Tibial nerve (tissue), 4 donors: ENCODE measurements at regions not wholly inside any gene's neighbourhood (a gene's known extent, or its start where the extent isn't known, plus 50 kb on each side); places are given as distances from the start of the nearest gene placed in this dataset.

Experiments used
- DNase-seq, 2 donors: peaks; one replicate each; pipeline ENCODE4 v3.0.0-alpha.2; 2019; ENCODE audit warnings: low spot score in 2 of 2
- H3K27ac ChIP-seq, 4 donors: fragments of 200-600 bp; sonication (generic) in 3 of 4; one replicate each; pipeline ENCODE4 v1.5.1; 2017 to 2019; ENCODE audit warnings: mild to moderate bottlenecking in 1 of 4
- H3K27me3 ChIP-seq, 2 donors: fragments of 200-600 bp; sonication (generic) in 1 of 2; one replicate each; pipeline versions ENCODE4 v1.5.1 to v1.6.0; 2017 to 2019
- H3K36me3 ChIP-seq, 3 donors: fragments of 200-600 bp; sonication (generic); one replicate each; pipeline ENCODE4 v1.5.1; 2018 to 2019
- H3K4me1 ChIP-seq, 4 donors: fragments of 200-600 bp; sonication (generic) in 3 of 4; one replicate each; pipeline ENCODE4 v1.5.1; 2017 to 2019
- H3K4me3 ChIP-seq, 4 donors: fragments of 200-600 bp; sonication (generic) in 3 of 4; one replicate each; pipeline ENCODE4 v1.5.1; 2017 to 2019; ENCODE audit warnings: mild to moderate bottlenecking in 1 of 4, moderate library complexity in 1 of 4
- H3K9me3 ChIP-seq, 4 donors: fragments of 200-600 bp; sonication (generic) in 3 of 4; one replicate each; pipeline ENCODE4 v1.5.1; 2017 to 2019
- EP300 ChIP-seq, 2 donors: sonication (generic); formaldehyde crosslinking; IDR thresholded peaks; one replicate each; pipeline ENCODE4 v1.6.1; 2017; ENCODE audit warnings: antibody characterized with exemption in 2 of 2, mild to moderate bottlenecking in 1 of 2
- POLR2A ChIP-seq, 2 donors: fragments of 450-650 bp; IDR thresholded peaks; one replicate each; pipeline ENCODE4 v1.6.1; 2017; ENCODE audit warnings: antibody characterized with exemption in 2 of 2, mild to moderate bottlenecking in 2 of 2, moderate library complexity in 2 of 2
- WGBS, 2 donors: methylation state at CpG; one replicate each; pipeline ENCODE4 v1.1.5; 2018; 5-methylcytosine and 5-hydroxymethylcytosine counted together
- TF ChIP-seq, protein P1 (sequence below), 5 experiments: fragments of 200-600 bp in 3 of 5; fragments of 450-650 bp in 2 of 5; sonication (generic) in 3 of 5; IDR thresholded peaks; one replicate each; pipeline ENCODE4 v1.5.1; 2016 to 2019; ENCODE audit warnings: antibody characterized with exemption in 5 of 5, mild to moderate bottlenecking in 3 of 5, moderate library complexity in 2 of 5

DNA sequence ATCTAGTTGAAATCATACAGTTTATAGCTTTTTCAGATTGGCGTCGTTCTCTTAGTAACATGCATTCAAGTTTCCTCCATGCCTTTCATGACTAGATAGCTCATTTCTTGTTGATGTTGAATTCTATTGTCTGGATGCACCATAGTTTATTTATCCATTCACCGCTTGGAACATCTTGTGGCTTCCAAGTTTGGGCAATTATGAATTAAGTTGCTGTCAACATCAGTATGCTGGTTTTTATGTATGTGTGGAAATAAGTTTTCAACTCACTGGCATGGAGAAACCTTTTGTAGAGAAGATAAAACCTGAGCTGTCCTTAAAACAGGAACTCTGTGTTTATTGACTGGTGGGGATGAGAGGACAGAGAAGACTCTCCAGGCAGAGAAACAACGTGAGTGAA is 248.0 kb downstream of the CDC5L start:
- Histone ChIP-seq H3K4me3 (no peak overlapping the region), H3K27me3 (no peaks in the 10 kb centered on the region), H3K36me3 (no peaks in the 10 kb centered on the region), H3K4me1 (peaks cover 0 to 3% (median 0%) of the 10 kb centered on the region in 4 donors), H3K9me3 (no peaks in the 10 kb centered on the region), H3K27ac (no peak overlapping the region)
- DNase-seq, result no peak
- TF ChIP-seq EP300 (IDR thresholded peaks at IDR 0.05) (no peak), POLR2A (IDR thresholded peaks at IDR 0.05) (no peak)
- TF ChIP-seq, protein P1, sequence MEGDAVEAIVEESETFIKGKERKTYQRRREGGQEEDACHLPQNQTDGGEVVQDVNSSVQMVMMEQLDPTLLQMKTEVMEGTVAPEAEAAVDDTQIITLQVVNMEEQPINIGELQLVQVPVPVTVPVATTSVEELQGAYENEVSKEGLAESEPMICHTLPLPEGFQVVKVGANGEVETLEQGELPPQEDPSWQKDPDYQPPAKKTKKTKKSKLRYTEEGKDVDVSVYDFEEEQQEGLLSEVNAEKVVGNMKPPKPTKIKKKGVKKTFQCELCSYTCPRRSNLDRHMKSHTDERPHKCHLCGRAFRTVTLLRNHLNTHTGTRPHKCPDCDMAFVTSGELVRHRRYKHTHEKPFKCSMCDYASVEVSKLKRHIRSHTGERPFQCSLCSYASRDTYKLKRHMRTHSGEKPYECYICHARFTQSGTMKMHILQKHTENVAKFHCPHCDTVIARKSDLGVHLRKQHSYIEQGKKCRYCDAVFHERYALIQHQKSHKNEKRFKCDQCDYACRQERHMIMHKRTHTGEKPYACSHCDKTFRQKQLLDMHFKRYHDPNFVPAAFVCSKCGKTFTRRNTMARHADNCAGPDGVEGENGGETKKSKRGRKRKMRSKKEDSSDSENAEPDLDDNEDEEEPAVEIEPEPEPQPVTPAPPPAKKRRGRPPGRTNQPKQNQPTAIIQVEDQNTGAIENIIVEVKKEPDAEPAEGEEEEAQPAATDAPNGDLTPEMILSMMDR (IDR thresholded peaks at IDR 0.05), result no peak
- 66 to 70% methylated on average over 4 of the region's 4 CpGs for WGBS, 2 donors

DNA sequence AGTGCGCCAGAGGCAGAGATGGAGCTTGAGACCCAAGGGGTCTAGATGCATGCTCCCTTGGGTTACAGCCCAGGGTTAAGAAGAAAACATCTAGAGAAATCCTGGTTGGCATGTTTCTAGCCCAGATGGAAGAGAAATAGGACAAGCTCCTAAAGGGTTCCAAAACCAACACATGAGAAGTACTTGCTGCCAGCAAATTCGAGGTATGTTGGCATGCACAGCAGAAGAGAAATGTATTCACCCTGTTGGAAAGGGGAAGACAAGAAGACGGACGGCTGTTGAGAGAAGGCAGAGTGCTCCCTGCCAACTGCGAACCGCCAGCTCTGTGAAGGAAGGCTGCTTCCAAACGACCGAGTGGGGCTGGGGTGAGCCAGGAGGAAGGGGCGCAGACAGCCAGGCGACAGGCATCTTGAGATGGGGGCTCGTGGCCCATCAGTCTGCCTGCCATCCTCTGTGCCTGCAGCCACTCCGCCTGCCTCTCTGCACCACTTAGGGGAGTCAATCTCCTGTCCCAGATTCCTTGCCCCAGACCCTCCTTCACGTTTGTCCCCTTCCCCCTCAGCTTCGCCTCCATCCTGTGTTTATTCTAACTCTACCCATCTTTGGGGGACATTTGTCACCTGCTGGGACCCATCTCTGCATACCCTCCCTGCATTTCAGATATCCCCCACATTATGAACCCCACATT is 249.2 kb downstream of the CDC5L start:
- TF ChIP-seq, protein P1 (IDR thresholded peaks at IDR 0.05), result no peak
- TF ChIP-seq EP300 (IDR thresholded peaks at IDR 0.05) (no peak), POLR2A (IDR thresholded peaks at IDR 0.05) (no peak)

DNA sequence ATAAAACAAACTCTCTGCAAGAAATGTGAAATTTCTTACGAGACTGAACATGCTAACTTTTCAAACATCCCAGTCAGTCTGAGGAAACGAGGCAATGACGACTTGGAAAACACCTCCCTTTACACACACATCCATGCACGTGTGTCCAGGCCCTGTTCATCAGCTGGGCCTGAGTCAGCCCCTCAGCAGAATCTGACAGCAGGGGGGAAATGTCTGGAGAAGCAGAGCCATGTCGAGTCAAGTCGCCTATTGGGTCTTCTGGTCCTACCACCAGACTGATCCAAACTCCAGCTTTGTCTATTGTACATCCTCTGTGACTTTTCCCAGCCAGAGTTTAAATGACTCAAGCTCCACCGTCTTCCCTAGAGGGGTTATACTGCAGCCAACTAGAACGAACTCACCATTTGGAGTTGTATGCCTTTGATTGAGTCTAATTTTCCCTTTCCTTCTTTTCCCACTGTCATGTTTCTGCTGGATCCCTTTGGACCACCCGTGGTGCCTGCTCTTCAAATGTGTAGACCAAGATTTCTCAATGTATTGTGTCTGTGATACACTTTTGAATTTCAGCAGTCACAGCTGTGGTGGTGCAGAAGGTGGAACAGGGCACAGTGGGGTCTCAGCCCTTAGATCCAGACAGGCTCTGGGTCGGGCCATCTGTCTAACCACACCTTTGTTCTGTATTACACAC is 254.0 kb downstream of the CDC5L start:
- TF ChIP-seq, protein P1 (IDR thresholded peaks at IDR 0.05), result no peak
- TF ChIP-seq POLR2A (IDR thresholded peaks at IDR 0.05), result no peak
- TF ChIP-seq EP300 (IDR thresholded peaks at IDR 0.05), result no peak
- no peaks in the 10 kb centered on the region for H3K27me3 ChIP-seq
- no peak overlapping the region for H3K4me3 ChIP-seq
- 74% methylated on average over 10 of the region's 10 CpGs for WGBS, 2 donors
- DNase-seq, result no peak
- no peaks in the 10 kb centered on the region for H3K36me3 ChIP-seq
- no peaks in the 10 kb centered on the region for H3K9me3 ChIP-seq
- no peak overlapping the region for H3K27ac ChIP-seq
- H3K4me1 ChIP-seq, result no peaks in the 10 kb centered on the region

More for the DNA sequence above, 249.2 kb downstream of the CDC5L start:
- Histone ChIP-seq H3K4me3 (no peak overlapping the region), H3K4me1 (no peaks in the 10 kb centered on the region), H3K27ac (no peak overlapping the region), H3K36me3 (no peaks in the 10 kb centered on the region), H3K9me3 (no peaks in the 10 kb centered on the region), H3K27me3 (no peaks in the 10 kb centered on the region)
- 69 to 83% methylated on average over 14 of the region's 14 CpGs for WGBS, 2 donors
- no peak for DNase-seq

DNA sequence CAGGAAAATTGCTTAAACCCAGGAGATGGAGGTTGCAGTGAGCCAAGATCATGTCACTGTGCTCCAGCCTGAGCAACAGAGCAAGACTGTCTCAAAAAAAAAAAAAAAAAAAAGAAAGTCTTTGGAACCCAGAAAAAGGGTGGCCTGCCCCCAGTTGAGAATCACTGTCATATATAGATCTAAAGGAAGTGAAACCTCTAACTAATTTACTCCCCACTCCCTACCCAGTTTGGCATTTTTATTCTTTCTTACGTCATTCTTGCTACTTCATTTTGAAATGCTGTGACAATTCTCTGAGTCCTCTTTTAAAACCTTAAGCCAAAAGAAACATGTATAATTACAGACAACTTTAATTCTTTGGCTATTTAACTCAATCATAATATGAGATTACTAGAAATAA is 254.8 kb downstream of the CDC5L start:
- no peak for DNase-seq
- H3K4me3 ChIP-seq, result no peak overlapping the region
- H3K27ac ChIP-seq, result no peak overlapping the region
- no peaks in the 10 kb centered on the region for H3K4me1 ChIP-seq
- H3K9me3 ChIP-seq, result no peaks in the 10 kb centered on the region
- 81 to 84% methylated on average over 1 of the region's 1 CpG for WGBS, 2 donors
- H3K36me3 ChIP-seq, result no peaks in the 10 kb centered on the region
- H3K27me3 ChIP-seq, result no peaks in the 10 kb centered on the region
- TF ChIP-seq, protein P1 (IDR thresholded peaks at IDR 0.05), result no peak
- no peak for TF ChIP-seq POLR2A (IDR thresholded peaks at IDR 0.05)
- TF ChIP-seq EP300 (IDR thresholded peaks at IDR 0.05), result no peak

DNA sequence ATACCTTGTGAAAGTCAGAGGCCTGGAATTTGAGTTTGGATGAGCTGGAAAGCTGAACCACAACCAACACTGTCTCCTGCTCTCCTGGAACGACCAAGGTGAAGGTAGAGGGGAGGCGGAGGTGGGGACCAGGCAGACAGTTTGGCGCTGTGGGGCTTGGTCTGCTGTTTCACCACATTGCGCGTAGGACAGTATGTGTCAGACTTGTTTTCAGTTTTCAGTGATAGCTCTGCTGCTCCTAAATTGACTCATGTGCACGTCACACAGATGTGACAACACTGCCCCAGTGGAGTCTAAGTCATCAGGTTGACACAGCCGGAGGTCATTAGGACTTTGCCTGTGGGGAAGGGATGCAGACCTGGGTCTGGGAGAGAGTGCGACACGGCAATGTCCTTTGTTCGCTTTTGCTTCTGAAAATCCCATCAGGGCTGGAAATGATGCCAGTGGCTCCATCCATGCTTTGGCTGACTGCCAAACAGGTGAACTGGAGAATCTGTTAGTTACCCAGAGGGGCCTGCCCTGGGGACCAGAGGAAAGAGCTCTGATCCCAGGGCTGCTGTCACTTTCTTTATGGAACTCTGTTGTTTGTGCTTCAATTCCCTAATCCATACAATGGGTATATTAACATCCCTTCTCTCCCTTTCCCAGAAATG is 255.5 kb downstream of the CDC5L start:
- H3K4me3 ChIP-seq, result no peak overlapping the region
- no peaks in the 10 kb centered on the region for H3K9me3 ChIP-seq
- TF ChIP-seq POLR2A (IDR thresholded peaks at IDR 0.05), result no peak
- TF ChIP-seq, protein P1 (IDR thresholded peaks at IDR 0.05), result no peak
- TF ChIP-seq EP300 (IDR thresholded peaks at IDR 0.05), result no peak
- 82 to 87% methylated on average over 10 of the region's 10 CpGs for WGBS, 2 donors
- no peaks in the 10 kb centered on the region for H3K27me3 ChIP-seq
- no peaks in the 10 kb centered on the region for H3K36me3 ChIP-seq
- no peak overlapping the region for H3K27ac ChIP-seq
- H3K4me1 ChIP-seq, result no peaks in the 10 kb centered on the region
- no peak for DNase-seq
